B cell (primary cell): ENCODE measurements at regions not wholly inside any gene's neighbourhood (a gene's known extent, or its start where the extent isn't known, plus 50 kb on each side); places are given as distances from the start of the nearest gene placed in this dataset.

Experiments
- CTCF ChIP-seq: fragments of 200-600 bp; IDR thresholded peaks from one replicate; pipeline ENCODE4 v1.8.0; 2022; ENCODE audit warnings: antibody characterized with exemption, mild to moderate bottlenecking
- EZH2 ChIP-seq: IDR thresholded peaks from 2 replicates; pipeline ENCODE4 v1.6.1; 2012; ENCODE audit warnings: borderline replicate concordance, low read depth, mild to moderate bottlenecking, moderate library complexity, low read length; ENCODE audit not compliant: insufficient read depth, poor library complexity, severe bottlenecking

- TF ChIP-seq CTCF (no peak), EZH2 (no peak)
Observed at GRCh38 chr9:129256959-129257713, 79.1 kb upstream of the IER5L start.
